EH (cell line): ENCODE measurements at regions not wholly inside any gene's neighbourhood (a gene's known extent, or its start where the extent isn't known, plus 50 kb on each side); places are given as distances from the start of the nearest gene placed in this dataset.
"Not testable (repeated sequence)": the region's sequence is repeated elsewhere in the genome, so short reads cannot be mapped to it uniquely, and the experiment has no call there.

Experiments
- DNase-seq: peaks from one replicate; pipeline ENCODE4 v3.0.0-alpha.2; 2015; ENCODE audit warnings: low read depth

- DNase-seq, result peak; percentile 21
Measured at GRCh38 chr6:15927531-15928225, 201.2 kb upstream of the MYLIP start.

DNA sequence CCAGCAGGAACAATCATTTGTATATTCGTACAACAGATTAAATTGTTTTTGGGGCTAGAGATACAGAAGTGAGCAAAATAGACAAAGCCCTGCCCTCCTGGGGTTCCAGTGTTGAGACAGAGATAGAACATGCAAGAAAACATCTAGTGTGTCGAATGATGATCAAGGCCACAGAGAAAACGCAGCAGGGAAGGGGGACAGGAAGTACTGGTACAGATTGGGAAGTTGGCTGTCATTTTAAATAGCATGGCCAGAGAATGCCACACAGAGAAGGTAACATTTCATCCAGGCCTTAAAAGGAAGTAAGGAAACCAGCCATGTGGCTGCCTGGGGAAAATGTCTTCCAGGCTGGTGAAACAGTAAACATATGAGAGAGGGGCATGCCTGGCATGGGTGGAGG lies 202.6 kb upstream of the MYLIP start:
- no peak for DNase-seq

DNA sequence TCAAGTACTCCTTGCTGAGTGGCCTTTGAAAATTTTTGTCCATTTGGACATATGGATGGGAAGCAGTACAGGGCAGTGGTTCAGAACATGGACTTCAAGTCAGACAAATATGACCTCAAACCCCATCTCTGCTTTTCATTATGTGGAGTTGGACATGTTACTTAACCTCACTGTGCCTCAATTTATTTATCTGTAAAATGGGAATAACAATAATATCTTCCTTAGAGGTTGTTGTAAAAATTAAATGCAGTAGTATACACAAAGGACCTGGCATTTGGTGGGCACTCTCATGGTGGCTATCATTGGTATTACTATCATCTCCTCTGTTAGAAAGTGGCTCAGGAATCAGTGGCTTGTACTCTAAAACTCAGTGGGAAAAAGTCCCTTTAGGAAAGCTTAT lies 204.0 kb upstream of the MYLIP start:
- no peak for DNase-seq

DNA sequence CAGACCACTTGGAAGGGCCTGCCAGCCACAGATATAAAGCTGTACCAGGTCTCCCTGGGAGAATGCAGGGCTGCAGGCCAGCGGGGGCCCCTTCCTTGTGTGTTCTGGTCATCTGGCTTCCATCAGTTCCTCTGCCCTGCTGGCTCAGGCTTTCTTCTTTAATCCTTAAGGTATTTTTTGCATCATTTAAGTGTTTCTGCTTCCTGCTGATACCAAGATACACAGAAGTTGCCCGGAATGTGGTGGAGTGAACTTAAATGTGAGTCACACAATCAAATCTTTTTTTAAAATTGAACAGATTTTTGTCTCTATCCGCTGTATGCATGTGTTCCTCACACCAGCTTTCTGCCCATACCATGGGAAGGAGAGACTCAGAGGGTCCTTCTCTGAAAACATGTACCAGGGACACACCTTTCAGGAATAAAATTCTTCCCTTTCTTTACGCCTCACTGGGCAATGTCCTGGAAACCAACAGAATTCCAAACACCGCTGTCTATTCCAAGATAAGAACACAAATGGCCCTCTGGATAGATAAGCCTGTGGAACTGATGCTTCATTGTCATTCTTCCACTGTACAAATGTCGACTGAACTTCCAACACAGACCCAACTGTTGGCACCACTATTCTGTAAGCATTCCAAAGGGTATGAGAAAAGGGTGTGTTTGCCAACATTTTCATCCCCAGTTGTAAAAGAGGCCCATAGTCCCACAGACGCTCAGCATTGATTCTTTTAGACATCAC lies 206.2 kb upstream of the MYLIP start:
- peak; percentile 60 for DNase-seq

- DNase-seq, result no peak
Measured at GRCh38 chr6:15921243-15921642, 207.6 kb upstream of the MYLIP start.

DNA sequence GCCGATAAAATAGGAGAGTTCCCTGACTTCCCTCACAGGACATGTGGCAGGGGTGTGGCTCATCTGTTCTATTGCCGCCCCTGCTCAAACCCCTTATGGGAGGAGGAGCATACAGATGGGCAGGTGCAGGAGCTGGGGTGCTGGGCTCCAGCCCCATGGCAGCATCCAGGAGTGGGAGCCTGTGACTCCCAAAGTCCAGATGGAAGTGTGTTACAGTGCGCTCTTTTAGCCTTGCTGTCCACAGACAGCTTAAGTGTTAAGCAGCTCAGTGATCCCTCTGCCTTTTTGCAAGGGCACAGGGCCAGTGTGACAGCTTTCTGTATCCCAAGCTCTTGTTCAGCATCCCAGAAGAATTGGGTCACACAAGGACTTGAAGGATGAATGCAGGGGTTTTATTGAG lies 212.3 kb upstream of the MYLIP start:
- DNase-seq, result no peak

DNA sequence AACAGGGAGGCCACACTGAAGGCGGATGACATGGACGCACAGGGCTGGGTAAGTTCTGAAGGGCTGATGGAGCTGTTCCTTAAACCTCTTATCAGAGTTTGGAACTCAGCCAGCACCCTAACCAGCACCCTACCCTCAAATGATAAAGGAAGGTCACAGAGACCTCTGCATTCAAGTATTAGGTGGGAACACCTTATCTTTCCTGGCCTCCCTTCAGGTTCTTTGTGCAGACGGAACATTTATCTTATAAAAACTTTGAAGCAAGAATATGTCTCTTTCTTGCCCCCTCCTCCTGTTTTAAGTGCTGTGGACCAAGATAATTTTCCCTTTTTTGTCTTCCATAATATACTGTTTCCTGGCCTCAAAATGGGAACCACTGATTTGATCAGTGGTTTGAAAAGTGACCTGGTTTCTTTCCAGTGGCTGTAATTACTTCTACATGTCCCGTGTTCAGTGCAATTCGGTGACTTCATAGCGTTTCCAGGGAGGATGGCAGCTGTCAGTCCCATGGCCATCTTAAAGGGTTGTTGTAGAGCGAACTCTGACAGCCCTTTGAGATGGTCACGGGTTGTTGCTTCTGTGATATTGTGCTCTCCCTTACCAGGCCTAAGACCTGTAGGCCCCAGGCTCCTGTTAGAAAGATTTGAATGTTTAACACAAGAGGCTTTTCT lies 213.2 kb upstream of the MYLIP start:
- DNase-seq, result no peak

- DNase-seq, result no peak
Measured at GRCh38 chr6:15914553-15914952, 214.3 kb upstream of the MYLIP start.

DNA sequence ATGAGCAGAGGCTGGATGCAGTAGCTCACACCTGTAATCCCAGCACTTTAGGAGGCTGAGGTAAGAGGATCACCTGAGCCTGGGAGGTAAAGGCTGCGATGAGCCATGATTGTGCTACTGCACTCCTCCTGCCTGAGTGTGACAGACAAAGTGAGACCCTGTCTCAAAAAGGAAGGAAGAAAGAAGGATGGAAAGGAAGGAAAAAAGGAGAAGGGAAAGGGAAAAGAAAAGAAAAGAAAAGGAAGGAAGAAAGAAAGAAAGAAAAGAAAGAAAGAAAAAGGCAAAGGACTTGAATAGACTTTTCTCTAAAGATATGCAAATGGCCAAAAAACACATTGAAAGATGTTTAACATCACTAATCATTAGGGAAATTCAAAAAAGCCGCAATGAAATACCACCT lies 215.3 kb upstream of the MYLIP start:
- DNase-seq, result no peak

DNA sequence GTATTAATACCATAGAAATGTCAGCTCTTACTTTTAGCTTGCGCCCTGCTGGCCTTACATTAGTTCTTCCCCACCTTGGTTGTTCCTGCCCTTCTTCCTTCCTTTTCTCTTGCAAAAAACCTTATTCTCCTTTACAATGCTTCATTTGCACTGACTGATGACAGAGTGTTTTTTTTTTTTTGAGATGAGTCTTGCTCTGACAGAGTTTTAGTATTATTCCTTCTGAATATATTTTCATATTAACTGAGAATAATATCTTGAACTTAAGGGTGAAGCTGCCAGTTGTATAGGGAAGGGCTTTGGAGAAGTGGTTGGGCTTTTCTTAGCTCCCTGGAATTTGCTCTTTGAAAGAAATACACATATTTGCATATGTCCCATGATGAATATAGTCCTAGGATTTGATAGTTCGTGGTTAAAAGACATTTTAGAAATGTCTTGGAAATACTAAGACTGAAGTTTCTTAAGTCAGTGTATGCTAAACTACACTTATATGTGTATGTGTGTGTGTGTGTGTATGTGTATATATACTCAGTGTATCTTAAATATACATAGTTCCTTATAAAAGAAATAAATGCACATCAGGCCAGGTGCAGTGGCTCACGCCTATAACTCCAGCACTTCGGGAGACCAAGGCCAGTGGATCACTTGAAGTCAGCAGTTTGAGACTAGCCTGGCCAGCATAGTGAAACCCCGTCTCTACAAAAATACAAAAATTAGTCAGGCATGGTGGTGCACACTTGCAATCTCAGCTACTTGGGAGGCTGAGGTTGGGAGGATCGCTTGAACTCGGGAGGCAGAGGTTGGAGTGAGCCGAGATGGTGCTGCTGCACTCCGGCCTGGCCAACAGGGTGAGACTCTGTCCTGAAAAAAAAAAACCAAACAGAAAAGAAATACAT lies 216.1 kb upstream of the MYLIP start:
- no peak for DNase-seq

DNA sequence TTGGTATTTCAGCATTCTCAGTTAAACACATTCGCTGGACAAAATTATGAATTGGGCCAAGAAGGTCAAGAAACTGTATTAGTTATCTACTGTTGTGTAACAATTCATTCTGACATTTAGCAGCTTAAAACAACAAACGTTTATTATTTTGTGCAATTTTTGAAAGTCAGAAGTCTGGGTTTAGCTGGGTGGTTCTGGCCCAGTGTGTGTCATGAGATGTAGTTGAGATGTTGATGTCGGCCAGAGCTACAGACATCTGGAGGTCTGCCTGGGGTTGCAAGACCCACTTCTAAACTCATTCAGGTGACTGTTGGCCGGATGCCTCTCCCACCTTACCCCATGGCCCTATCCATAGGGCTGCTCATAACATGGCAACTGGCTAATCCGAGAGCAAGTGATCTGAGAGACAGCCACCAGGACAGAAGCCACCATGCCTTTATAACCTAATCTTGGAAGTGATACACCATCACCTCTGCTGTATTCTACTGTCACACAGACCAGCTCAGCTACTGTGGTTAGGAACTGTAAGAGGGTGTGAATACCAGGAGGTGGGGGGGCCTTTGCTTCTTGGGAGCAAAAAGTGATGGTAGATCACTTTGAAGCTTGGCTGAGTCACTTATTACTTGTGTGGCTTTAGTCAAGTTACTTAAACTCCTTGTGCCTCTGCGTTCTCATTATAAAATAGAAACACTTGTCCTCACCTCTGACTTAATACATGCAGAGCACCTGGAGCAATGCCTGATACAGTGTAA lies 217.0 kb upstream of the MYLIP start:
- DNase-seq, result no peak

GRCh38 chr6:15909290-15910070 lies 219.4 kb upstream of the MYLIP start:
- DNase-seq, result no peak

GRCh38 chr6:15908871-15909270 lies 220.0 kb upstream of the MYLIP start:
- no peak for DNase-seq

- DNase-seq, result no peak
Measured at GRCh38 chr6:15907914-15908518, 220.9 kb upstream of the MYLIP start.

DNA sequence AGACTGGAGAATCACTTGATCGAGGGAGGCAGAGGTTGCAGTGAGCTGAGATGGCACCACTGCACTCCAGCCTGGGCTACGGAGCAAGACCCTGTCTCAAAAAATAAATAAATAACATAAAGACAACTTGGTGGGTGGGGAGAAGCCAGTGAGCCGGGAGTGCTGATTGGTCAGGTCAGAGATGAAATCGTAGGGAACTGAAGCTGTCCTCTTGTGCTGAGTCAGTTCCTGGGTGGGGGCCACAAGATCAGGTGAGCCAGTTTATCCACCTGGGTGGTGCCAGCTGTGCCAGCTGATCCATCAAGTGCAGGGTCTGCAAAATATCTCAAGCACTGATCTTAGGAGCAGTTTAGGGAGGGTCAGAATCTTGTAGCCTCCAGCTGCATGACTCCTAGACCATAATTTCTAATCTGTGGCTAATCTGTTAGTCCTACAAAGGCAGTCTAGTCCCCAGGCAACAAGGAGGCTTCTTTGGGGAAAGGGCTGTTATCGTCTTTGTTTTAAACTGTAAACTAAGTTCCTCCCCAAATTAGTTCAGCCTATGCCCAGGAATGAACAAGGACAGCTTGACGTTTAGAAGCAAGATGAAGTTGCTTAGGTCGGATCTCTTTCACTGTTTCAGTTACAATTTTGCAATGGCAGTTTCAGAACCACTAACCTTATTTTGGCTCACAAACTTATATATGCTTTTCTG lies 221.5 kb upstream of the MYLIP start:
- not testable (repeated sequence) for DNase-seq

DNA sequence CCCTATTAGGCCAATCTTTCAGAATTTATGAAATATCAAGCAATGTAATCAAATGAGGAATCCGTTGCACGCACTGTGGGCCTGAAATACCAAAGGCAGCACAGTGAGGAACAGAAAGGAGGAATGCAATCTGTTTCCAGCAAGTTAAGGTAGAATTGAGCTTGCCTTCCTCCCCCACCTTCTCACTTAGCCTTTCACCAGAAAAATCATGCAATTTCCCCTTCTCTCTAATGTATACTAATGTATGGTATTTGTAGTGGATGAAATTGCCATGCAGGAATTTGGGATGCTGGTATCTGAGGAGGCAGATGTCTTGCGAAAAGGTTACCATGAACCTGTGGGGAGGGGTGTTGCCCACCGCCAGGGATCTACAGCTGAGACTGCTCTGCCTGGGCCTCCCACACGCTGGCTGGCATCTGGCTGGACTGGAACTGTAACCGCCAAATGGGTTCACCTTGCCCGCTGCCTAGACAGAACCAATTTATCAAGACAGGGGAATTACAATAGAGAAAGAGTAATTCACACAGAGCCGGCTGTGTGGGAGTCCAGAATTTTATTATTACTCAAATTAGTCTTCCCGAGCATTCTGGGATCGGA lies 222.4 kb upstream of the MYLIP start:
- DNase-seq, result no peak

DNA sequence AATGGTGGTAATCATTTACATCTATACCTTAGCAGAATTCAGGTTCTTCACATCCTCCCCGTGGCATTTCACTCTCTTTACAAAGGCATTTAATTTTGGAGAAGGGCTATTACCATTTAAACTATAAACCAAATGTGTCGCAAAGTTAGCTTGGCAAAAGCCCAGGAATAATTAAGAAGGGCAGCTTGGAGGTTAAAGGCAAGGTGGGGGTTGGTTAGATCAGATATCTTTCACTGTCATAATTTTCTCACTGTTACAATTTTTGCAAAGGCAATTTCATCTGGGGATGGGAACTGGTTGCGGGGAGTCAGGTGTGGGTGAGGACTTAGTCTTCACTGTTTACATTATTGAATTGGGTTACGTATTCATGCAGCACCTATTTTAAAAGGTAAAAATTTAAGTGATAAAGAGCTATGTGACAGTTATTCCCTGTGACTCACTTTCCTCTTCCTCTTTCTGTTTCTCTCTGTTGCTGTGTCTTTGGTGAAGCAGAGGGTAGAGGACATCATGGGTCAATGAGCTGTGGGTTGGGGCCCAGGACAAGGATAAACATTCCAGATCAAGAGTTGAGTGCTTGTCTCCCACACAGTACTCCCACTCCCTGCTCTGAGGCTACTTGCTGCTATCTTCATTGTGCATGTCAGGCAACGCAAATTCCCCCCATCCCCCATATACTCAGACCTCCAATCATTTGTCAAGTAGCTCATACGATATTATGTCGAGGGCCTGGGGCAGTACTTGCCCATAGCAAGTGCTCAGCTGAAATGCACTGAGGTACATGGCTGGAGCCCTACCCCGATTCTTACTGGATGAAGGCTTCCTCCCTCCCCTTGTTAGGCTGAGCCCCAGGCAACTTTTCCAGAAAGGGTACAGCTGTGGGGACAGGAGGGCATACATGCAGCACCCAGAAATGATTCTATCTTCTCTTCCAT lies 223.1 kb upstream of the MYLIP start:
- no peak for DNase-seq
